DOHH2 (cell line): ENCODE measurements at regions not wholly inside any gene's neighbourhood (a gene's known extent, or its start where the extent isn't known, plus 50 kb on each side); places are given as distances from the start of the nearest gene placed in this dataset.

Experiments used
- H3F3A ChIP-seq: fragments of 200-600 bp; sonication (generic), shearing (Covaris generic); 2 replicates; pipeline ENCODE4 v1.6.0; 2016; ENCODE audit warnings: antibody characterized with exemption, mild to moderate bottlenecking; ENCODE audit not compliant: control insufficient read depth, insufficient read depth
- H3K27ac ChIP-seq: fragments of 200-600 bp; sonication (generic); 2 replicates; pipeline ENCODE4 v1.5.1; 2014; ENCODE audit warnings: low read depth, mild to moderate bottlenecking, low read length, moderate library complexity
- H3K27me3 ChIP-seq: fragments of 200-600 bp; sonication (generic); 2 replicates; pipeline ENCODE4 v1.6.1; 2014; ENCODE audit warnings: mild to moderate bottlenecking, low read length, mixed read lengths; ENCODE audit not compliant: control insufficient read depth
- H3K36me3 ChIP-seq: fragments of 200-600 bp; sonication (generic); 2 replicates; pipeline ENCODE4 v1.6.1; 2014; ENCODE audit warnings: mild to moderate bottlenecking, low read length, moderate library complexity, mixed read lengths; ENCODE audit not compliant: control insufficient read depth
- H3K4me1 ChIP-seq: fragments of 200-600 bp; sonication (generic); 2 replicates; pipeline ENCODE4 v1.6.1; 2014; ENCODE audit warnings: mild to moderate bottlenecking, low read length, mixed read lengths; ENCODE audit not compliant: control insufficient read depth
- H3K4me2 ChIP-seq: fragments of 200-600 bp; sonication (generic); 2 replicates; pipeline ENCODE4 v1.6.0; 2014; ENCODE audit warnings: mild to moderate bottlenecking, low read length, moderate library complexity
- H3K4me3 ChIP-seq: fragments of 200-600 bp; sonication (generic); 2 replicates; pipeline ENCODE4 v1.5.1; 2014; ENCODE audit warnings: mild to moderate bottlenecking, low read length, mixed read lengths
- H3K79me2 ChIP-seq: fragments of 200-600 bp; sonication (generic); 2 replicates; pipeline ENCODE4 v1.6.1; 2014; ENCODE audit warnings: mild to moderate bottlenecking, low read length, mixed read lengths; ENCODE audit not compliant: control insufficient read depth
- H3K9me2 ChIP-seq: fragments of 200-600 bp; sonication (generic); replicated peaks from 2 replicates; pipeline ENCODE4 v1.6.1; 2014; ENCODE audit warnings: mild to moderate bottlenecking, low read length, mixed read lengths; ENCODE audit not compliant: control insufficient read depth
- H3K9me3 ChIP-seq: fragments of 200-600 bp; sonication (generic); 2 replicates; pipeline ENCODE4 v1.6.1; 2014; ENCODE audit warnings: antibody characterized with exemption, low read length, mixed read lengths; ENCODE audit not compliant: control insufficient read depth, insufficient read depth
- H4K20me1 ChIP-seq: fragments of 200-600 bp; sonication (generic); 2 replicates; pipeline ENCODE4 v1.6.0; 2014; ENCODE audit warnings: low read depth, mild to moderate bottlenecking, antibody characterized with exemption, low read length, moderate library complexity; ENCODE audit not compliant: control insufficient read depth, insufficient read depth
- CTCF ChIP-seq: fragments of 200-600 bp; sonication (generic); IDR thresholded peaks from one replicate; pipeline ENCODE4 v1.5.1; 2014; ENCODE audit warnings: antibody characterized with exemption, mild to moderate bottlenecking, low read depth, low read length; ENCODE audit not compliant: poor library complexity, severe bottlenecking
- EZH2phosphoT487 ChIP-seq: fragments of 200-600 bp; sonication (generic); IDR thresholded peaks from 2 replicates; pipeline ENCODE4 v1.6.1; 2017; ENCODE audit warnings: borderline replicate concordance, mild to moderate bottlenecking, antibody characterized with exemption, low read length, moderate library complexity, mixed read lengths

- Histone ChIP-seq H3K9me3 (no peaks in the 10 kb centered on the region), H3K4me2 (no peak overlapping the region), H3K4me3 (no peak overlapping the region), H3K4me1 (peaks cover 3% of the 10 kb centered on the region; the same call in 1 of the 2 replicates), H3K27ac (no peak overlapping the region), H3K27me3 (peaks cover 15% of the 10 kb centered on the region; the same call in 1 of the 2 replicates), H3K36me3 (no peaks in the 10 kb centered on the region), H3F3A (no peaks in the 10 kb centered on the region), H3K79me2 (no peaks in the 10 kb centered on the region), H3K9me2 (no peaks in the 10 kb centered on the region), H4K20me1 (no peaks in the 10 kb centered on the region)
- TF ChIP-seq CTCF = no peak
- TF ChIP-seq EZH2phosphoT487 = no peak
Observed at GRCh38 chr2:67845621-67846369, 217.0 kb downstream of the C1D start.

GRCh38 chr2:67846370-67847070 is 216.3 kb downstream of the C1D start:
- Histone ChIP-seq H3K27ac (no peak overlapping the region), H3K4me2 (no peak overlapping the region), H3K79me2 (no peaks in the 10 kb centered on the region), H3K4me1 (peaks cover 3% of the 10 kb centered on the region; the same call in 1 of the 2 replicates), H3K9me2 (no peaks in the 10 kb centered on the region), H3K4me3 (no peak overlapping the region), H3K36me3 (no peaks in the 10 kb centered on the region), H4K20me1 (no peaks in the 10 kb centered on the region), H3F3A (no peaks in the 10 kb centered on the region), H3K27me3 (peaks cover 15% of the 10 kb centered on the region; the same call in 1 of the 2 replicates), H3K9me3 (no peaks in the 10 kb centered on the region)
- TF ChIP-seq EZH2phosphoT487 (no peak), CTCF (peak; percentile 80)

GRCh38 chr2:67848551-67849285 is 214.1 kb downstream of the C1D start:
- H3K9me3 ChIP-seq = no peaks in the 10 kb centered on the region
- no peaks in the 10 kb centered on the region for H3K36me3 ChIP-seq
- H3K4me3 ChIP-seq = no peak overlapping the region
- H3K79me2 ChIP-seq = no peaks in the 10 kb centered on the region
- no peak overlapping the region for H3K4me2 ChIP-seq
- peaks cover 3% of the 10 kb centered on the region; the same call in 1 of the 2 replicates for H3K4me1 ChIP-seq
- H3F3A ChIP-seq = no peaks in the 10 kb centered on the region
- peaks cover 22% of the 10 kb centered on the region for H3K27me3 ChIP-seq
- H3K27ac ChIP-seq = no peak overlapping the region
- no peak for TF ChIP-seq CTCF
- no peak for TF ChIP-seq EZH2phosphoT487
- H4K20me1 ChIP-seq = no peaks in the 10 kb centered on the region
- no peaks in the 10 kb centered on the region for H3K9me2 ChIP-seq
